ENCODE measurements at regions not wholly inside any gene's neighbourhood (a gene's known extent, or its start where the extent isn't known, plus 50 kb on each side); places are given as distances from the start of the nearest gene placed in this dataset.
"Not testable (repeated sequence)": the region's sequence is repeated elsewhere in the genome, so short reads cannot be mapped to it uniquely, and the experiment has no call there.

DNA sequence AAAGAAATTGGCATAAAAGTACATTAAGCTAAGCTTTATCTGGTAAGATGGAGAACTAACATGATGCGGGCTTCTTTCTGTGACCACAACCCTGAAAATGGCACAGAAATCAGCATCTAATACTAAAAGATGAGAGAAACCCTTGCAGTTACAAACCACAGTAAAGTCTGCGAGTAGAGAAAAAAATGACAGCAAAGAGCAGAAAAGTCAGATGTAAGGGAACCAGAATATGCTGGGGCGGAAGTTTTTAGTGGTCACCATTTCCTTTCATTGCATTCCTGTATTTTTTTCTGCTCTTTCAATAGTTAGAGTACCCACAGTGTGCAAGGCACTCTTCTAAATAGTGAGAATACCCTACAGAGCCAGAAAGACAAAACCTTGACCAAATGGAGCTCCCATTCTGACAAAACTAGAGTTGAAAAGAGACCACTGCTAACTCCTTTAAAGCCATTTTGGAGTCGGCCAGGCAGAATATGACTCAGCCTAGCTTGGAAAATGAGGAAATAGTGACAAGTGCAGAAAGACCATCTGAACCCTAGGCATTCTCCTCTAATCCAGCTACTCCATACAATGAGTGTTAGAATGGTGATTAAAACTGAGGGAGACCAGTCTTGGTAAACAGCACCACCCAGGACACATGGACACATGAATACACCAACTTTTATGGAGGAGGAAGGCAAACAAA lies 948.7 kb upstream of the FOXG1 start:
- TF ChIP-seq, protein P1, sequence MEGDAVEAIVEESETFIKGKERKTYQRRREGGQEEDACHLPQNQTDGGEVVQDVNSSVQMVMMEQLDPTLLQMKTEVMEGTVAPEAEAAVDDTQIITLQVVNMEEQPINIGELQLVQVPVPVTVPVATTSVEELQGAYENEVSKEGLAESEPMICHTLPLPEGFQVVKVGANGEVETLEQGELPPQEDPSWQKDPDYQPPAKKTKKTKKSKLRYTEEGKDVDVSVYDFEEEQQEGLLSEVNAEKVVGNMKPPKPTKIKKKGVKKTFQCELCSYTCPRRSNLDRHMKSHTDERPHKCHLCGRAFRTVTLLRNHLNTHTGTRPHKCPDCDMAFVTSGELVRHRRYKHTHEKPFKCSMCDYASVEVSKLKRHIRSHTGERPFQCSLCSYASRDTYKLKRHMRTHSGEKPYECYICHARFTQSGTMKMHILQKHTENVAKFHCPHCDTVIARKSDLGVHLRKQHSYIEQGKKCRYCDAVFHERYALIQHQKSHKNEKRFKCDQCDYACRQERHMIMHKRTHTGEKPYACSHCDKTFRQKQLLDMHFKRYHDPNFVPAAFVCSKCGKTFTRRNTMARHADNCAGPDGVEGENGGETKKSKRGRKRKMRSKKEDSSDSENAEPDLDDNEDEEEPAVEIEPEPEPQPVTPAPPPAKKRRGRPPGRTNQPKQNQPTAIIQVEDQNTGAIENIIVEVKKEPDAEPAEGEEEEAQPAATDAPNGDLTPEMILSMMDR (optimal IDR thresholded peaks at IDR 0.05 in 1 of 3, IDR thresholded peaks at IDR 0.05 in 1 of 3, conservative IDR thresholded peaks at IDR 0.05 in 1 of 3; ENCODE audit: extremely low read depth in 1 of 3, insufficient read depth in 2 of 3, low read length in 3 of 3), result not testable (repeated sequence)
- not testable (repeated sequence) for TF ChIP-seq EZH2 (IDR thresholded peaks at IDR 0.05; ENCODE audit: low read length)

All from keratinocyte (primary cell).